ENCODE measurements at regions not wholly inside any gene's neighbourhood (a gene's known extent, or its start where the extent isn't known, plus 50 kb on each side); places are given as distances from the start of the nearest gene placed in this dataset.

DNA sequence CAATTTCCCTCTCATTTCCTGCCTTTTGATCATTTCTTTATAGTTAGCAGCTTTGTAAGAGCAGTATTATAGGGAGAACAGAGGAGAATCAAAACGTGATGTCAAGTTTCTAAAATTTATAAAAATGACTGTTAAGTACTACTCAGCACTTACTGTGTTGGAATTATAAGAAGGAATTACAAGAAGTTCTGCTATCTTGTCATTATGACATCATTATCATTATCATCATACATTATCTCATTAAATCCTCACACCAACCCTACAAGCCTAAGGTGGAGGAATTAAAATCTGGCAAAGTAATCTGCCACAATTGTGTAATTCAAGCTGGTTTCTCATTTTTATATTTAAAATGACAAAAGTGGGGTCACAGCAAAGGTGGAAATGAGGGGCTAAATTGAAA is 316.2 kb upstream of the CD180 start:
- no peaks in the 10 kb centered on the region for H3K79me2 ChIP-seq (ENCODE audit: low read depth)
- CTCF ChIA-PET, result no interaction called here
- H3K9me3 ChIP-seq (ENCODE audit: insufficient read depth, low read depth), result no peaks in the 10 kb centered on the region
- H3K4me2 ChIP-seq, result no peak overlapping the region
- H3K27ac ChIP-seq, result no peak overlapping the region
- no peak overlapping the region for H2AFZ ChIP-seq
- no peak overlapping the region for H3K4me3 ChIP-seq
- H3K9me2 ChIP-seq (ENCODE audit: insufficient read depth), result no peaks in the 10 kb centered on the region; the same call in 1 of the 2 replicates
- TF ChIP-seq, protein P1, sequence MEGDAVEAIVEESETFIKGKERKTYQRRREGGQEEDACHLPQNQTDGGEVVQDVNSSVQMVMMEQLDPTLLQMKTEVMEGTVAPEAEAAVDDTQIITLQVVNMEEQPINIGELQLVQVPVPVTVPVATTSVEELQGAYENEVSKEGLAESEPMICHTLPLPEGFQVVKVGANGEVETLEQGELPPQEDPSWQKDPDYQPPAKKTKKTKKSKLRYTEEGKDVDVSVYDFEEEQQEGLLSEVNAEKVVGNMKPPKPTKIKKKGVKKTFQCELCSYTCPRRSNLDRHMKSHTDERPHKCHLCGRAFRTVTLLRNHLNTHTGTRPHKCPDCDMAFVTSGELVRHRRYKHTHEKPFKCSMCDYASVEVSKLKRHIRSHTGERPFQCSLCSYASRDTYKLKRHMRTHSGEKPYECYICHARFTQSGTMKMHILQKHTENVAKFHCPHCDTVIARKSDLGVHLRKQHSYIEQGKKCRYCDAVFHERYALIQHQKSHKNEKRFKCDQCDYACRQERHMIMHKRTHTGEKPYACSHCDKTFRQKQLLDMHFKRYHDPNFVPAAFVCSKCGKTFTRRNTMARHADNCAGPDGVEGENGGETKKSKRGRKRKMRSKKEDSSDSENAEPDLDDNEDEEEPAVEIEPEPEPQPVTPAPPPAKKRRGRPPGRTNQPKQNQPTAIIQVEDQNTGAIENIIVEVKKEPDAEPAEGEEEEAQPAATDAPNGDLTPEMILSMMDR (conservative IDR thresholded peaks at IDR 0.05), result no peak
- TF ChIP-seq EZH2 (IDR thresholded peaks at IDR 0.05; ENCODE audit: low read depth), result no peak
- no peaks in the 10 kb centered on the region for H4K20me1 ChIP-seq (ENCODE audit: insufficient read depth)
- H3K4me1 ChIP-seq (replicated peaks; ENCODE audit: insufficient read depth), result no peaks in the 10 kb centered on the region
- intact Hi-C loops (cut with micrococcal nuclease; ENCODE audit: unreplicated experiment), result no loop called here
- H3F3A ChIP-seq (ENCODE audit: insufficient read depth, low read depth), result no peaks in the 10 kb centered on the region
- BruUV-seq (replicated peaks), result no TSS peak
- no peaks in the 10 kb centered on the region for H3K27me3 ChIP-seq (ENCODE audit: insufficient read depth, low read depth)
- no peaks in the 10 kb centered on the region for H3K36me3 ChIP-seq (ENCODE audit: low read depth)
- POLR2A ChIA-PET (ENCODE audit: unreplicated experiment), result no interaction called here
- DNase-seq, result no peak

DNA sequence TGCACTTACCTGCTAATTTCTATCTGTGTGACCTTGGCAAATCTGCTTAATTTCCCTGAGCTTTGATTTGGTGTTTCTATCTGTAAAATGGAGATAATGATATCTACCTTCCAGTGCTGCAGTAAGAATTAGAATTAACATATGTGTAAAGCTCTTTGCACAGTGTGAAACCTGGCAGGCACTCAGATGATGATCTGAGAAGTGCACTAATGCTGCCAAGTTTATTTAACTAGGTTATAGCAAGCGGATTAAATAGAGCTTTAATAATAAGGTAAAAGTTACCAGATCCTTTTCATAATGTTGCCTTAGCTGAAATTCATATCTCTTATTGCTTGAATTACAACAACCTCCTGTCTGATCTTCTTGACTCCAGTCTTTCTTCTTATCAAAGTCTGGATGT is 315.3 kb upstream of the CD180 start:
- H3K4me1 ChIP-seq (replicated peaks; ENCODE audit: insufficient read depth), result no peaks in the 10 kb centered on the region
- CTCF ChIA-PET, result no interaction called here
- DNase-seq, result no peak
- no peak for TF ChIP-seq EZH2 (IDR thresholded peaks at IDR 0.05; ENCODE audit: low read depth)
- TF ChIP-seq, protein P1 (conservative IDR thresholded peaks at IDR 0.05), result no peak
- H3K4me2 ChIP-seq, result no peak overlapping the region
- no peak overlapping the region for H2AFZ ChIP-seq
- no peaks in the 10 kb centered on the region for H3F3A ChIP-seq (ENCODE audit: insufficient read depth, low read depth)
- no peaks in the 10 kb centered on the region for H3K27me3 ChIP-seq (ENCODE audit: insufficient read depth, low read depth)
- no peaks in the 10 kb centered on the region for H4K20me1 ChIP-seq (ENCODE audit: insufficient read depth)
- H3K79me2 ChIP-seq (ENCODE audit: low read depth), result no peaks in the 10 kb centered on the region
- intact Hi-C loops (cut with micrococcal nuclease; ENCODE audit: unreplicated experiment), result no loop called here
- no peaks in the 10 kb centered on the region for H3K9me3 ChIP-seq (ENCODE audit: insufficient read depth, low read depth)
- no peak overlapping the region for H3K27ac ChIP-seq
- POLR2A ChIA-PET (ENCODE audit: unreplicated experiment), result no interaction called here
- no peaks in the 10 kb centered on the region; the same call in 1 of the 2 replicates for H3K9me2 ChIP-seq (ENCODE audit: insufficient read depth)
- no peaks in the 10 kb centered on the region for H3K36me3 ChIP-seq (ENCODE audit: low read depth)
- no TSS peak for BruUV-seq (replicated peaks)
- no peak overlapping the region for H3K4me3 ChIP-seq

DNA sequence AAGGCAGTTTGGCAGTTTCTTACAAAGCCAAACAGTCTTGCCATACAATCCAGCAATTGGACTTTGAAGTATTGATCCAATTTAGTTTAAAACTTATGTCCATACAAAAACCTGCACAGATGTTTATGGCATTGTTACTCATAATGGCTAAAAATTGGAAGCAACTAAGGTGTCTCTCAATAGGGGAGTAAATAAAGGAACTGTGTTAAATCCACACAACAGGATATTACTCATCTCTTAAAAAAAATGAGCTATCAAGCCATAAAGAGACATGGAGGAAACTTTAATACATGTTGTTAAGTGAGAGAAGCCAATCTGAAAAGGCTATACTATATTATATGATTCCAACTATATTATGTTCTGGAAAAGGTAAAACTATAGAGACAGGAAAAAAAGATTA is 313.6 kb upstream of the CD180 start:
- Histone ChIP-seq H3K4me3 (no peak overlapping the region), H3K4me2 (no peak overlapping the region), H2AFZ (no peak overlapping the region), H4K20me1 (ENCODE audit: insufficient read depth) (no peaks in the 10 kb centered on the region), H3K9me2 (ENCODE audit: insufficient read depth) (no peaks in the 10 kb centered on the region), H3K79me2 (ENCODE audit: low read depth) (no peaks in the 10 kb centered on the region), H3K27me3 (ENCODE audit: insufficient read depth, low read depth) (no peaks in the 10 kb centered on the region), H3K9me3 (ENCODE audit: insufficient read depth, low read depth) (no peaks in the 10 kb centered on the region), H3F3A (ENCODE audit: insufficient read depth, low read depth) (no peaks in the 10 kb centered on the region), H3K36me3 (ENCODE audit: low read depth) (no peaks in the 10 kb centered on the region), H3K27ac (no peak overlapping the region), H3K4me1 (replicated peaks; ENCODE audit: insufficient read depth) (no peaks in the 10 kb centered on the region)
- CTCF ChIA-PET, result no interaction called here
- intact Hi-C loops (cut with micrococcal nuclease; ENCODE audit: unreplicated experiment), result no loop called here
- no peak for DNase-seq
- POLR2A ChIA-PET (ENCODE audit: unreplicated experiment), result no interaction called here
- no TSS peak for BruUV-seq (replicated peaks)
- TF ChIP-seq EZH2 (IDR thresholded peaks at IDR 0.05; ENCODE audit: low read depth), result no peak
- TF ChIP-seq, protein P1 (conservative IDR thresholded peaks at IDR 0.05), result no peak
